Stimulated activated CD8-positive, alpha-beta memory T cell treated with anti-CD3 and anti-CD28 coated beads, Interleukin-7, amount 100 ng/mL, for 24 hours (primary cell): ENCODE measurements at regions not wholly inside any gene's neighbourhood (a gene's known extent, or its start where the extent isn't known, plus 50 kb on each side); places are given as distances from the start of the nearest gene placed in this dataset.

Experiments
- DNase-seq: peaks from one replicate; pipeline ENCODE4 v3.0.0-alpha.2; 2020; ENCODE audit warnings: low read depth

DNA sequence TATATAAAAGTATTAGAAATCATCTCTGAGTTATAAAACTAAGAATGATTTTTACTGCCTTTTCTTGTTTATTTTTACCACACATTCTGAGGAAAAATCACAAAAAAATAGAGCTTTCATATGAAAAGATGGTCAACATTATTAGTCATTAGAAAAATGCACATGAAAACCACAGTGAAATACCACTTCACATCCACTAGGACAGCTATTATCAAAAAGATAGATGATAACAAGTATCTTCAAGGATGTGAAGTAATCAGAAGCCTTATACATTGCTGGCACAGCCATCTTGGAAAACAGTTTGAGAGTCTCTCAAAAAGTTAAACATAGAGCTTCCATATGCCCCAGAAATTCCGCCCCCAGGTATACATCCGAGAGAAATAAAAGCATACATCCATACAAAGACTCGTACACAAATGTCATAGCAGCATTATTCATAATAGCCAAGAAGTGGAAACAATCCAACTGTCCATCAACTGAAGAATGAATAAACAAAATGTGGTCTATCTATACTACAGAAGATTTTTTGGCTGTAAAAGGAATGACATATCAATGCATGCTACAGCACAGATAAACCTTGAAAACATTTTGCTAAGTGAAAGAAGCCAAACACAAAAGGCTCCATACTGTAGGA lies 523.9 kb downstream of the FUT8 start:
- DNase-seq: no peak

DNA sequence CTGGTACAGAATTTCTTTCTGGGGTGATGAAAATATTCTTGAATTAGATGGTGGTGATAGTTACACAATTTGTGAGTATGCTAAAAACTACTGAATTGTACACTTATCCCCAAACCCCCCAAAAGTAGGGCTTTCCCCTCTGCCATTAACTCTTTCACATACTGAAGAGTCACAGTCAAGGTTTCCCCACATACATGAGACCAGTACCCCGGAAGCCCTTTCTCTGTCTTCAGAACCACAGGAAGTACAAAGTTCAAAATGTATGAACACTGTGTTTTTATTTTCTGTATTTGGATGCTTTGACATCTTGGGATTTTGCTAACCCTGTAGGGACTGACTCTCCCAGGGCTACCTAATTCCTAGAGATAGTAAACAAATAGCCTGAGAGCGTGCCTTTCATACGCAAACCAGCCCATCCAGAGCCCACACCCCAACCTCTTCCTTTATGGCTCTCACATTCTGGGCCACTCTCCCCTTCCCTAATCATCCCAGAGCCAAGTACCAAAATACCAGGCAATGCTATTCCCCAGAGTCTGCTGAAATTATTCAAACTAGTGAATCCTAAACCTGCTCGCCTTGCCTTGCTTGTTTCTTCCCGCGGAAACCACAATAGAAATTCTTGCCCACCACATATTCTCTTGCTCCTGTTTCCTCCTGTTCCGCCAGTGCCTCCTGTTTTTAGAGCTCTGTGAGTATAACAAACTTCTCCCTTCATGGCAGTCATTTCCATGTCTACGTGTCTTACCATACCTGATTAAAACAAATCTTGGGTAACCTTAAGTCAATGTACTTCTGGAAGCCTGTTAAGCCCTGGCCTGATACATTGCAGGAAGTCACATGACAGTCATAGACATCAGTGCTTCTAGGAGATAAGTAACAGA lies 524.8 kb downstream of the FUT8 start:
- DNase-seq: no peak

DNA sequence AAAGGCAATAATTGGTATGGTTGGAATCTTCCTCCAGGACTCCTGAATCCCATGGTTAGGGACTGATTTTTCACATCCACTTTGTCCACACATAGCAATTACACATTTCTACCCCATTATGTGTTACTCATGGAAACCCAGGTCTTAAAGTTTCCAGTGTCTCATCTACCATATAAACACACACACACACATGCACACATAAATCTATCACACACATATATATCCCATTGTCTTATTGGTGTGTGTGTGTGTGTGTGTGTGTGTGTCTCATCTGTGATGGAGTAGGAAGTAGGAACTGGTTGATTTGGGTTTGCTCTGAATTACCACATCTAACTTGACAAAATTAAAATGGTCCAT lies 525.4 kb downstream of the FUT8 start:
- no peak for DNase-seq

DNA sequence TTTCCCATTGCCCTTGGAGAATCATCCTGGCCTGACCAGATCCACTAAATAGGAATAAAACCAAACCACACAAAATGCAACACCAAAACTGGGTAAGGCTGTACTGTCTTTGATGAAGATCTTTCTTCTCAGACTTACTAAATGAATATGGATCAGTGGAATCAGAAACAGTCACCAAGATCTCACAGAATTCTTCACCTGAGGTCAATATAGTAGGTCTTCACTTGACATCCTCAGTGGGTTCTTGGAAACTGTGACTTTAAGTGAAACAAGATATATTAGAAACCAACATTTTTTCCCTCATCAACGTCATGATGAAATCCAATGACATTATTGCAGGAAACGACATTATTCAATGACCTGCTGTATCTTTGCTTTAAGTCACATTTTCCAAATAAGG lies 526.2 kb downstream of the FUT8 start:
- no peak for DNase-seq

DNA sequence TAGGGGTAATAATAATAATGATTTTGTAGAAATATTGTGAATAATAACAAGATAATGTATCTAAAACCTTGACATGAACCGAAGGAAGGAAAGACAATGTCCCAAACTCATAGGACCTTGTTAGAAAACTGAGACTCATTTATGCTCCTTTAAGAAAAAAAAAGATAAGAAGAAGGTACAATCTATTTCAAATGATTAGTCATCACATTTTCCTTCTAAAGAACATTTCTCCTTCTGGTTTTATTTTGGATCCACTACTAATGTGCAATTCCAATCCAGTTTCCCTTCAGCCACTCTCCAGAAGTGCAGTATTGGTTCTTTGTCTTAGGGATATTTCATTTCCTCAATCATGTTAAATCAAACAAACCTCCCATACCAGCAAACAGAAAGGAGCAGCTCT lies 526.7 kb downstream of the FUT8 start:
- DNase-seq: no peak

DNA sequence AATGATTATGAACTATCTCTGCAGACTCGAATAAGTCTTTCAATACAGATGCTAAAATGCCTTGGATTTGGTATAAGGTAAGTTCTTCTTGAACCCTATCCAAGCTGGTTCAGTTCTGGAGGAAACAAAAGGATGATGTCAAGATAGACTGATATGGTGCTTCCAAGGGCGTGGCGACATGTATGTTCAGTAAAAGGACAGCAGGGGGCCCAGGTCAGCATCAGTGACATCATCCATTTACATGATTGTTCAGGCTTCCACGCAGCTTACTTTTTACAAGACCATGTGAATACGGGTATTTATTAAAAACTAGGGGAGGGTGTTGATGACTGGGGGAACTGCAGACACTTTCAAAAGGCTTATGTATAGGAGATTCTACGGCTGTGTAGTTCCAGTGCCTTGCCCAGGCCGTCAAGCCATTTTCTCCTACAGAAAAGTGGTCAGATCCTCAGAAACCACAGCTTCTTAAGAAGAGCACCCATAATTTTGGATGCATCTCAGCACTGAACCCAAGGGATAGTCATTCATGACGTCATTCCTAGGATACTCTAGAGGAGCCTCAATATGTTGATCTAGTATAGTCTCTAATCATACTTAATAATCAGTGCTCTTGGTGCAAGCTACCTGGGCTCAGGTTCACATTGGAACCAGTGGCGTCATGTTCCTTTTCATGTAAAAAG lies 527.7 kb downstream of the FUT8 start:
- DNase-seq: no peak

DNA sequence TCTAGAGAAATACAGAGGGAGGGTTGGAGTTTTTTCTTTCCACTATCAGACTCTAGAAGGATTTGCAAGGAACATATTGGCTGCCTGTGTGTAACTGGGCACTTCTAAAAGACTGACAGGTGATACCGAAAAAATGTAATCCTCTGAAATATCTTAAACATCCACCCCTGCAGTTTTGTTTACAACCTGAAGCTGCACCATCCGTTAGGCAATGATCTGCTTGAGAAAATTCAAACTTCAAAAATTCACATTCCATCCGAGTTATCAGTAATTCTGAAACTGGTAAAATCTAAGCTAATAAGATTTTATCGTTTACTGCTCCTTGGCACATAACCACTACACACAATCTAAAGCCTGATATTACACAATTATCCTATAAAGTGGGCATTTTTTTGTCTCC lies 528.6 kb downstream of the FUT8 start:
- no peak for DNase-seq

DNA sequence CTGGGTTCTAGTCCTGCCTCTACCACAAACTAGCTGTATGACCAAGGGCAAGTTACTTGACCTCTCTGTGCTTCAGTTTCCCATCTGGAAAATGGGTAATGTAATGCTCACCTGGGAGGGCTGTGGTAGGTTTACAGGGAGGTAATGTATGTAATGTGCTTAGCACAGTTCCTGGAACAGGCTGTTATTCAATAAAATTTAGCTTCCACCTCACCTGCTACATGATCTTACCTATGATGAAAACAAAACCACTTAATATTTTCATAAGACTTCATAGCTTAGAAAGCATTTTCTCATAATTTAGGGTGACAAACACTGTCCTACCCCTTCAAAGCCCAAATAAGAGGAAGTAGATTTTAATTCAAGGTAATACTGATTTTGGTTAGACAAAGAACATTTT lies 530.6 kb downstream of the FUT8 start:
- DNase-seq: no peak

DNA sequence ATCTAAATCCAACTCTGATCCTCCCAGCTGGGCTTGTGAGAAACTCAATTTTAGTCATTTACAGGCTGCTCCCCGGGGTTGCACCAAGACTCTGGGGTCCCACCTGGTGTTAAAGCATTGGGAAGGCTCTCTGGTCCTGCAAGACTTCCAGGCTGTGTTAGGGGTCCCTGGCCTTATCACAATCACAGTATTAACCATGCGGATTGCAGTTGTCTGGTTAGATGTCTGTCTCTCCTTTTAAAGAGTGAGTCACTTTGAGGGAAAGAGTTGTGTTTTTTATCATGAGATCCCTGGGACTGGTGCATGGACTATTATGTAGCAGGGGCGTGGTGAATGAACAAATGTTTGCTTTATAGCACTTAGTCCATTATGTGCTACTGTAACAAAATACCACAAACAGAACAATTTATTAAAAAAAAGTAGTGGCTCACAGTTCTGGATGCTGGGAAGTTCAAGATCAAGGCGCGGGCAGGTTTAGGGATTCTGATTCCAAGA lies 531.4 kb downstream of the FUT8 start:
- DNase-seq: no peak

DNA sequence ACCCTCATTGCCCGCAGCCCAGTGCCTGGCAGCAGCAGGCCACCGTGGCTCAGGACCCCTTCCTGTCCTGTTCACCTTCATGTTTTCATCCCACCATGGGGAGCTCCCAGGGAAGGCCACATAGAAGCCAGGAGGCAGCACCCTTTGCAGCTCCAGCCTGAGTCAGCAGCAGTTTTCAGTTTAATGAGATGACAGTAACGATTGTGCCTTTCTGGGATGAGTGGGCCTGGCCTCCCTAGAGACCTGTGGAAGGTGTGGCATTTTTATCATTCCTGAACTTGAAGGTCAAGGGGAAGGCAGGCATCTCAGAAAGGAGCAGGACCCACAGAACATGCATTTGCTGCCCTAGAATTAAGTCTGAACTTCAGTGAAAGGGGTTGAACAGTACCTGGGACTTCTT lies 532.8 kb downstream of the FUT8 start:
- no peak for DNase-seq

DNA sequence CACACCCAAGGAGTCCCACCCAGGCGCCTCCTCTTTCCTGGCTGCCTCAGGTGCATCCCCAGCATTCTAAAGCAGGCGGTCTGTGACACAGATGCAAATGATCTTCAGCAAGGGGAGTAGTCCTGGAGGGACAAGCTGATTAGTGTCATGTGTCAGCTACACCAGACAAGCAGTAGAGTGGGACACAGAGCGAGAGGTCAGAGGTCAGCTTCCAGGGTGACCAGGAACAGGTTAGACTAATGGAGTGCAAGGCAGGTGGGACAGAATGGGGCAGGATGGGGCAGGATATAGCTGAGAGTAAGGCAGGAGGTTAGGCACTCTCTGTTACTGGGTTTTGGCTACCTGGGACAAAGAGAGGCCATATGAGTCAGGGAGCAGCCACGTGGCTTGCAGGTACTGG lies 534.0 kb downstream of the FUT8 start:
- DNase-seq: no peak

DNA sequence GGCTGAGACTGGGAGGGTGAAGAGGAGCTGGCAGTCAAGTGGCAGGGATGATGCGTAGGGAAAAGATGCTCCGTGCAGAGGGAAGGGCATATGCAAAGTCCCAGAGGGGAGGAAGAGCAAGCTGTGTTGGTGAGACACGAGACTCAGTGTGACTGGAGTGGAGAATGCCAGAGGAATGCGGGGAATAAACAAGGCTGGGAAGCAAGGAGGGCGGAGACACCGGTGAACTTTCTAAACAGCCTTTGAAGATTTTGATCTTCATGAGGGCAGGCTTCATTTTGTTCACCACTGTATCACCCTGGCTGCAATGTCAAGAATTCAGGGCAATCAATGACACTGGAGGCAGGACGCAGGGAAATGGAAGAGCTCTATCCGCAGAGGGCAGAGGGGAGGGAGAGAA lies 535.8 kb downstream of the FUT8 start:
- DNase-seq: no peak

DNA sequence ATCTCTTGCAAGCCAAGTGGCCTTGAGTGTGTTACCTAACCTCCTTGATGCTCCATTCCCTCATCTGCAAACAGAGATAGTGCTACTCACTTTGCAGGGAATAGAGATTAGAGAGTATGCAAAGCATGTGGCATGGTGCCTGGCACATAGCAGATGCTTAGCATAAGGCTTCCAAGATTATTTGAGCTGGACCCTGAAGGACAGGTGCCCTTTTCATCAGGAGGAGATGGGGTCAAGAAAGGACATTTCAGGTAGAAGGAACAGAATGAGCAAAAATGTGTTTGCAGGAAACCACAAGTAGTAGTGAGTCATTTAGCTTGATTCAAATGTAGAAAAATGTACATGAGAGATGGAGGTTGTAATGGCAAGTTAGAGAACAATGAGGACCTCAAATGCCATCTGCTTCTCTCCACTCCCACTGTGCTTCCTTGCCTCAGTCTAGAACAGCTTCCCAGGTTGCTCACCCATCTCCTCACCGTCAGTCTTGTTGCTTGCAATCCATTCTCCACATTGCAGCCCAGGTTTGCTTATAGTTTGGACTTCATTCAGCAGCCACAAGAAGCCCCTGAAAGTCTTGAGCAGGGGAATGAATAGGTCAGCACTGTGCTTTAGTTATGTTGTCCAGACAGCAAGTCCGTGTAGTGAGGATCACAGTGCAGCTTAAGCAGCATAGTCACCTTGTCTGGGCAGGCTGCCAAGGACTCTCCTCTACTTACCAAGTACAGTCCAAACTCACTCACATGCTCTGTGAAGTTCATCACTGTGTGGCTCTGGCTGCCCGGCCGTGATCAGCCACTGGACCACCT lies 536.3 kb upstream of the CCDC196 start:
- no peak for DNase-seq

DNA sequence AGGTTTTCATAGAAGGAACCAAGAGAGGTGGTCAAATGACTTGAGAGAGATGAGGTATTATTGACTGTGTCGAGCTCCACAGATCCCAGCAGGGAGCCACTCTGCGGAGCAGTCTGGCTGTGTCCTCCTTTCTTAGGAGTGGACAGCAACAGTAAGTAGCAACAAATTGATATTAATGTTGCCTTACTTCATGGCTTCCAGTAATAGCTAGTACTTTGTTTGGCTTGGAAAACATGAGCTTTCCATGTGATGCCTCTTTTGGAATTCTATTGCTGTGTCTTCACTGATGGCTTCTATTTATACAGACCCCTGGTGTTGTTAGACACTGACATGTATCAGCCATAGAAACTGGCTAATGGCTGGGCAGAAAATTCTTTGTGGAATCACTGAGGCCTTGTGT lies 531.2 kb upstream of the CCDC196 start:
- no peak for DNase-seq

DNA sequence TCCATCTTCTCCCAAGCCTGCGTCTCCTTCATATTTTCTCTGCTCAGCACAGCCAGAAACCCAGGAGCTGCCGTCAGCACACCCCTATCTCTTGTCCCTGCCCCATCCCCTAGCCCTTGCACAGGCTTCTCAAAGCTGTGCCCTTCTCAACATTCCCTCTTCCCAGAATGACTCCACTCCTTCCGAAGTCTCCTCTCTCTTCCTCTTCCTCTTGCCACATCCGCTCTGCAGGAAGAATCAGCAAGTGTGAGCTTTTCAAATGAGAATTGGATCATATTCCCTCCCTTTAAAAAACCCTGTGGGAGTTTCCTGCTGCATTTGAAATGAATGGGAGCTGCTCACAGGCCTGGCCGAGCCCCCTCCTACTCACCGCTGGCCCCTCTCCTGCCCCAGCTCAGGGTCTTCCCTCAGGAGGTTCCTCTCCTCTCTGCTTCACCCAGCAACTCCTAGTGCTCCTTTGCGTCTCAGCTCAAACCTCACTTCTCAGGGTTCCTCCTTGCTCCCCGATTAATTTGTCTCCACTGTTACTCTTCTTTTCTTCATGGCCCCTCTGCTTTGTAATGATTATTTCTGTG lies 528.5 kb upstream of the CCDC196 start:
- DNase-seq: no peak

DNA sequence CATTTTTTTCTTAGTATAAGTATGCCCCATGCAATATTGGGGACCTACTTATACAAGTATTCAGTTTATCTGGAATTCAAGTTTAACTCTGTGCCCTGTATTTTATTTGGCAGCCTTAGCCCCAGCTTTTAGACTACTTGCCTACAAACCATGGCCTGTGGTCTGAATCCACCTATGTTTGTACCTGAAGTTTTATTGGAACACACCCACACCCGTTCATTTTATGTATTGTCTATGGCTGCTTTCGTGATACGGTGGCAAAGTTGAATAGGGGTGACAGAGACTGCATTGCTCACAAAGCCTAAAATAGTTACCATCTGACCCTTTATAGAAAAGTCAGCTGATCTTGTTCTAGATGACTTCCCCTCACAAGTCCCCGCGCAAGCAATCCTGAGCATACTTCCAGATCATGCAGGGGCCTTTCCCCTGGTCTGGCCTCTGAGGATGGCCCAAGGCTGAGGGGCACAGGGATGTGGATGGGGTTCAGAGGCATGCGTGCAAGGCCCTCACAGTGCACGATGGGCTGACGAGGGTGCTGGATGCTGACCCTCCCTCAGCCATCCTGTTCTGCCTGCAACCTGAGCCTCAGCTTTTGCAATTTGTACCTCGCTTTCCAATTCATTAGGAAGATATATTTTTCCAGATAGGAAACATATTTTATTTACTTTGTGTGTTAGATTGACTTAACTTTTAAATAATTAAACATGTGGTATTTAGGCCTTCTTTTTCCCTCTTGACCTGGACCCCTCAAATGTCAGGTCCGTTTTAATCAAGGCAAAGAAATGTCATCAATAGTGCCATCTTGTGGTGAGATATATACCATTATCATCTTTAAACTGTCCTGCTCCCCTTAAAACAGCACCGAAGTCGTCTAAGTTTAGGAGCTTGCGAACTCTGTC lies 527.3 kb upstream of the CCDC196 start:
- no peak for DNase-seq

DNA sequence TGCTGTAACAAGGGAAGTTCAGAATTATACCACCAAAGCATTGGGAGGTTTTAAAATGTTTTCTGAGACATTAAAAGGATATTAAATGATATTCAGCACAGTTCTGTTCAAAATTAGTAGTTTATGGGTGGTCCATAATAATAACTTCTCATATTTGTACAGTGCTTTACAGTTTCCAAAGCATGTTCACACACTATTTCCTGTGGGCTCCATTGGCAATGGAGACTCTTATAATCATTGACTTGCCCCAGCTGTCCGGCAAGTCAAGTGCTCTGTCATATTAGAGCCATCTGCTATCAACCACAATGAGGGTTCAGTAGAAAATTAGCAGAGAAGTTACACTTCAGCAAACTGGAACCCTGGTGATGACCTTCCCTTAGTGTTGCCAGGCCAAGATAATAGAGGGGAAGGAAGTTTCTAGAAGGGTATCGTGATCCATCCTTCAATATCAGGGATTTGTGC lies 526.6 kb upstream of the CCDC196 start:
- no peak for DNase-seq

DNA sequence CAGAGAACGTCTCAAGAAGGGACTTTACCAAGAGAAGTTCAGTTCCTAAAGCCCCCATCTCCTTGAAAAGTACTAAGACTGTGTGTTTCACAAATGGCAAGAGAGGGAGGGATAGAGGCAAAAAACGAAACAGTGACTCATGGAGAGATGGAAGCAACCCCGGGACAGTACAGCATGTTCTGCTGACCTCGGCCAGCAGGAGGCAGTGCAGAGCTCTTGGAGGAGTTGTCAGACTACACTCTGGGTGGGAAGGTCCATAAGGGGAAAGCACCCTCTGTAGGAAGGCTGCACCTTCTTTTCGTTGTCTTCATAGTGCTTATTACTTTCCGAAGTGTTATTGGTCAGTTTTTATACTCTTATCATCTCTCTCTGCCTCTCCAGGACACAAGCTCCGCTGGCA lies 525.2 kb upstream of the CCDC196 start:
- peak; percentile 77 for DNase-seq

DNA sequence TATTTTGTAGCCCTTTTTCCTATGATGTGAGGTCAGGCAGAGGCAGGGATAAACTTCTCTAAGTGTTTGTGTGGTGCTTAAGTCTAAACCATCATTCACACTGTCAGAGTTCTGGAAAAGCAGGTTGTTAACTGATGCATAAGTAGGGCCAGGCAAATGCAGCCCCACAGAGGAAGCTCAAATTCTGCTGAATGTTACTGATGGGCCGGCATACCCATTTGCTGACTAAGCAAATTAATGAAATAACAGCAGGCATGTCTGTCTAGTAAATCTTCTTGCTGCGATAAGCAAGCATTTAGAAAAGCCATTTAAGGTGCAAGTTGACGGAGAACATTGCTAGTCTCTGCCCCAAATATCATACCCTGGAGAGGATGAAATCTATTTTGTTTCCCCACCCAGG lies 523.2 kb upstream of the CCDC196 start:
- no peak for DNase-seq

DNA sequence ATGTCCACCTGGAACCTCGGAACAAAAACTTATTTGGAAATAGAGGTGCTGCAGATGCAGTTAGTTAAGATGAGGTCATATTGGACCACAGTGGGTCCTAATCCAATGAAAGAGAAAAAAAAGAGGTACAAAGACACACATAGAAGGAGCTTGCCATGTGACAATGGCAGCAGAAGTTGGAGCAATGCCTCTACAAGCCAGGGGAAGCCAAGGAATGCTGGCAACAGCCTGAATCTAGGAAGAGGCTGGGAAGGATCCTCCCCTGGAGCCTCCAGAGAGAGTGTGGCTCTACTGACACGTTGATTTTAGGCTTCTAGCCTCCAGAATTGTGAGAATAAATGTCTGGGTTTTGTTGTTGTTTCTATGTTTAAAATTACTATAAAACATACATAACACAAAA lies 521.8 kb upstream of the CCDC196 start:
- no peak for DNase-seq

DNA sequence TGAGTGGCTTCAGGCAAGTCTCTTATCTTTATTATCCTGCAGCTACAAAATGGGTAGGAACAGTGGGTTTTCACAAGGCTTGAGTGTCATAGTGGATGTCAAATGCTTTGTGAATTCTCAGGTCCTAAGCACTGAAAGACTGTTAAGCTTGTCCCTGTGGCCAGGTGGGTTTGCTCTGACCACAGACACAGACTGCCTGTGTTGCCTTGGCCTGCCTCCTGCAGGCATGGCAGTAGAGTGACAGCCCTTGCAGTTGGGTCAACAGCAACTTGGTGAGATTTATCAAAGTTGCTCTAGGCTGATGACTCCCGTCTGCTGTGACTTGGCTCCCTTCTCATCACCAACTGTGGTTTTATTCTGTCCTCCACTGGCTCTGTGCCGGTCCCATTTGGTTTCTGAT lies 520.0 kb upstream of the CCDC196 start:
- no peak for DNase-seq
